Hematopoietic multipotent progenitor cell treated with erythropoietin and hydrocortisone succinate and interleukin-3 and kit ligand, for 8 days (in vitro differentiated cells): ENCODE measurements at regions not wholly inside any gene's neighbourhood (a gene's known extent, or its start where the extent isn't known, plus 50 kb on each side); places are given as distances from the start of the nearest gene placed in this dataset.
A peak's percentile ranks its signal among the peaks of the same experiment; 100 is the strongest.

ENCODE experiments used
- DNase-seq: peaks from one replicate; pipeline ENCODE4 v3.0.0-alpha.2; 2015

DNA sequence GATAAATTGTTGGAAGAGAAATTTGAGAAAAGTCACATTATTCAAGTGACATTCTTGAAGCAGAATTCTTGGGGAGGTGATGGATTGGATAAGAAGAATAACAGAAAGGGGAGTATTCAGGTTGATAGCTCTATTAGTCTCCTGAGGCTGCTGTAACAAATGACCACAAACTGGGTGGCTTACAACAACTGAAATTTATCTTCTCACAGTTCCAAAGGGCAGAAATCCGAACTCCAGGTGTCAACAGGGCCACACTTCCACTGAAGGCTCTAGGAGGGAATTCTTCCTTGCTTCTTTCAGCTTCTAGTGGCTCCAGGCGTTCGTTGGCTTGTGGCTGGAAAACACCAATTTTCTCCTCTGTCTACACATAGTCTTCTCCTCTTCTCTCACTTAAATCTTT, 99.8 kb downstream of the TES start:
- DNase-seq = no peak

DNA sequence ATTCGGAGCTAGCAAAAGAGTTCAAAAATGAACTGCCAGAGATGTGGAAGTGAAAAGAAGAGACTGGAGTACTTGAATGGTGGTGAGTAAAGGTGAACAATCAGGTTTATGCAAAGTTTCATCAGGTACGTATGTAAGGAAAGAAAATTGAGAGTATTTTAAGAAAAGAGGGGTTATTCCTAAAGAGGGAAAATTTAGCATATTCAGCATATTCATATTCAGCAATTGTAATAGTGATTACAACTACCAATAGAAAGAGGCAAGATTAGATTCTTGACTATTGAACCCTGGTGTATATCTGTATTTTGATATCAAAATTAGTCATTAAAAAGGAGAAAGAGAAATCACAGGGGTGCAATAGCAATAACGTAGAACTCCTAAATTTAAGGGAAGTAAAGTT, 100.9 kb downstream of the TES start:
- no peak for DNase-seq

- no peak for DNase-seq
These were observed 101.6 kb downstream of the TES start for GRCh38 chr7:116311816-116312471.

- no peak for DNase-seq
These were observed 105.0 kb downstream of the TES start for GRCh38 chr7:116315293-116315692.

DNA sequence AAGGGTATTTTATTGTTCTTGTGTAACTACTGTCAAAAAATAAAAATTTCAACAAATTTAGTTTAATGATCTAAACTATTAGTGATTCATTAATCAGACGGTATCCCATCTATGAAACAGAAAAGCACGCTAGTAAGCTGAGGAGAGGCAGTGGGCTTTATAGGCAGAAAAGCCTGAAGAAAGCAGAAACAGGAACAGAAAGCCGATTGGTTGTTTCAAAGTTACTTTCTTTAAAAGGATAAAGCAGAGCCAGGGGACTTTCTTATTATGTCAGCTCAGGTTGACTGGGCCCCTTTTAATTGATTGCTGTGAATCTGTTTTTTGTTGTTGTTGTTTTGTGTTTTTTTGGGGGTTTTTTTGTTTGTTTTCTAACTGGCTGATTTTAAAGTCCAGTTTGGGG, 105.5 kb downstream of the TES start:
- DNase-seq = no peak

- no peak for DNase-seq
These were observed 106.7 kb downstream of the TES start for GRCh38 chr7:116316838-116317628.

GRCh38 chr7:116317907-116318306, 107.6 kb downstream of the TES start:
- DNase-seq = no peak

DNA sequence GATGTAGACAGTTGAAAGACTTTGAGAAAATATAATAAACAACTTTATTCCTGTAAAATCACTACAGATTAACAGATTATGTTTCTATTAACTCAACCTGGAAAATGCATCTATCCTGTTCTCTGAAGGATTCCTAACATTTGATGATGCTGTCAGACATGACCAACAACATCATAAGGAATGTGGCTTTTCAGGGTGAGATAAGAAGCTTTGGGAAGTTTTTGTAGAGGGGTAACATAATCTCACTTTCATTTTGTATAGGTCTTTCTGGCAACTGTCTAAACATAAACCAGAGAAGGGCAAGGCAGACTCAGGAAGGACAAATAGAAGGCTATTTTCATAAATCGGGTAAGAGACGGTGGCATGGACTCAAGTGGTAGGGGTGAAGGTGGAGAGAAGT, 112.2 kb downstream of the TES start:
- no peak for DNase-seq

DNA sequence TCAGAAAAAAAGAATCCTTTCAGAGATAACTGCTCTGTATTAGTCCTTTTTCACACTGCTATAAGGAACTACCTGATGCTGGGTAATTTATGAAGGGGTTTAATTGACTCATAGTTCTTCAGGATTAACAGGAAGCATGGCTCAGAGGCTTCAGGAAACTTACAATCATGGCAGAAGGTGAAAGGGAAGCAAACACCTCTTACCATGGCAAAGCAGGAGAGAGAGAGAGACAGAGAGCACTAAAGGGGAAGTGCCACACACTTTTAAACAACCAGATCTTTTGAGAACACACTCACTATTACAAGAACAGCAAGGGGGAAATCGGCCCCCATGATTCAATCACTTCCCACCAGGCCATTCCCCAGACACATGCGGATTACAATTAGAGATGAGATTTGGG, 114.2 kb downstream of the TES start:
- no peak for DNase-seq

GRCh38 chr7:116325517-116325916, 115.2 kb downstream of the TES start:
- no peak for DNase-seq

- DNase-seq = no peak
These were observed 116.8 kb downstream of the TES start for GRCh38 chr7:116327135-116327534.

DNA sequence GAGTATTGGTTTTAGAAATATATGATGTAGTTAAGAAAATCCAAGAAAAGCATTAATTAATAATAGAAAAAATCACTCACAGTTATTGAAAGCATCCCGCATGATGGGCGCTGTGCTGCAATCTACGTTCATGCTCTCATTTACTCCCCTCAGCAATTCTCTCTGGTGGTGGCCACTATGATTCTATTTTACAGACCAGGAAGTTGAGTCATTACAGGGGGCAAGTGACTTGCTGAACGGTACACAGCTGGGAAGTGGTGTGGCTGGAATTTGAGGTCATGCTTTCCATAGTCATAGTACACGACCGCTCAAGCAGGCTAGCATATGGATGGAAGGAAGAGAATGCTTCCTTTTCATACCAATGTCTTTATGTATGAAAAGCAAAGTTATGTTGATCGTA, 117.4 kb downstream of the TES start:
- no peak for DNase-seq

DNA sequence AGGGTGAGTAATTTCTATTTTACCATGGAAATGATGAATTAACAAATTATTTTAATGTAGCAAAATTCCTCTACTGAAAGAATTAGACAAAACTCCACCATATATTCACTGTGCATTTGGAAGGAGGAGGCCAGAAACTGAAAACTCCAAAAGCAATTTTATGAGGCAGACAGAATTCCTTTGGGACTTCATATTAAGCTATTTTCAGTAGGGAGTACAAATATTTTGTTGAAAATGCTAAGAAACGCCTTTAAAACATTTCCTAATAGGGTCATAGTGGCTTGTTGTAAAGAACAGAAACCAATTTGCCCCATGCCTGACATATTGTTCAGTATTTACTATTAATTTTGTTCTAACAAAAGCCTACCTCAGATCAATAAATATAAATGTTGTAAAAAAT, 117.8 kb downstream of the TES start:
- DNase-seq = no peak

GRCh38 chr7:116329686-116330503, 119.6 kb downstream of the TES start:
- no peak for DNase-seq

DNA sequence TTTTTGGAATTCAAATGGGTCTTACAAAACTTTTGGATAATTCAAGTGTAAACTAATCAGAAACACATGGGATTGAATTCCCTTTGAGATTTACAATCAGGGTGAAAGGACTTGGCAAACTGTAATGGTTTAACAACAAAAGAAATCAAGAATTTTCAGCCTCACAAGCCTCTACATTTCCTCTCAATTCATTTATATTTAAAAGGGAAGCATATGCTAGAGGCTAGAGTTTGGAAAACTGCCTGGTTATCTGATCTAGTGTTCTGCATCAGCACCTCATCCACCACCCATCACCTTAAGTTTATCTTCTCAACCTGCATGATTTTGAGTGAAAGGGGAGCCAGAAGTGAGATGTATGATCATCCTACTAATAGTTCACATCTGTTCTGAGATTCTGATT, 120.7 kb downstream of the TES start:
- no peak for DNase-seq

DNA sequence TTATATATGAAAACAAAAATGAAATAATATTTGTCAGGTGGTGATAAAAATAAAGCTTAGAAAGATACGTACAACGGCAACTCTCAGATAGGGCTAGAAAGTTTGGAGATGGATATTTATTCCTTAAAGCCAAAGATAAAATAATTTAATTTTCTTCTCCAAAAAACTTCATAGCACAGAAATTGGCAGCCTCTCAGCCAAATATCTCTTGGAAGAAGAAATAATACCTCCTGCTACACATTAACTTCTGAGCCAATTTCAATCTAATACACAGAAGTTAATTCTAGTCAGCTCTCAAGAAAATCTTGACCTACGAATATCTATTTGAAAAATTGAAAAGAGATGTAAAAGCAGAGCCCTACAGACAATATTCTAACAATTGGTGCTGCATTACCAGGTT, 122.4 kb downstream of the TES start:
- no peak for DNase-seq

DNA sequence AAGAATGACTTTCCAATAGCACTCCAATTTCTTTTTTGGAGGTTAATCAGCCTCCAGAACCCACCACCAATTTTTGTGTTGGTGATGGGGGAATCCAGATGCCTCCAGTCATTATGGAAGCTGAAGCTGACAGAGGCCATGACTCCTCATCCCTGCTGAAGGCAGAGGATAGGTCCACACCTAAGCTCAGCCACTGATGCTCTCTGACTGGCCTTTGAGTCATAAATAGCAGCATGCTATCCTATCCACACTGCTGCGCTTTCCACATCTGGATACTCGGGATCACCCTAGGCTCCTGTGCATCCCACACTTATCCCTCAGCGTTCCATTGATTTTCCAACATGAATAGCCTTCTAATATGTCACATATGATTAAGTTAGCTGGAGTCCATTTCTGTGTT, 124.2 kb downstream of the TES start:
- DNase-seq = no peak

DNA sequence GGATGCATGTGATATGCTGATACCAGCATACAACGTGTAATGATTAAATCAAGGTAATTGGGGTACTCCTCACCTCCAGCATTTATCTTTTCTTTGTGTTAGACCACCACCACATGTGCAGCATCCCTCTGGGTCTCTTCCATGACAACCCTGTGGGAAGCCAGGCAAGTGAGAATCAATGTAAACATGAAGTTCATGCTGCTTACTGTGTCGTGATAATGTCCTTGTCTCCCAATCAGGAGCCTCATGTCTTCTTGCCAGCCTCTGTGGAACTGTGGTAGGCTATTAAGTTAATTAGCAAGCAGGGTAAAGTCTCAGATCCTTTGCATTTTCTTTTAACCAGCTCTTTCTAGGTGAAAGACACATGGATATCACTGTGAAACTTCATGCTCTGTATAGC, 126.7 kb downstream of the TES start:
- DNase-seq = no peak

DNA sequence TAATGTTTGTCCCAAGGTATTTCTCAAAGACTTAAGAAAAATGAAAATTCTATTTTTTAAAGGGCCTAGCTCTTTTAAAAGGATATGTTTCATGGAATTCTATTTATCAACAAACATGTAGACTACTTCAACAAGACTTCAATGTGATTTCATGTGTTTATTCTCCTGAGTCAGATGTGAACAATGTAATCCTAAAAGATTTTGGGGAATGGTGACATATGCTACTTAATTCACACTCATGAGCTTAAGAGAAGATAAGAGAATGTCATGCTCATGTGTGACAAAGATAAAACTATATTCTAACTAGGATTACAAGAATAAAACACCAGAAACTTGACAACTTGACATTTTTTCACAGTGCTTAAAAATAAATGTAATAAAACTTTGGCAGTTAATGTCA, 127.5 kb downstream of the TES start:
- DNase-seq = peak; percentile 13

GRCh38 chr7:116339564-116339963, 129.2 kb downstream of the TES start:
- DNase-seq = peak; percentile 42

GRCh38 chr7:116340201-116340847, 130.0 kb downstream of the TES start:
- no peak for DNase-seq

DNA sequence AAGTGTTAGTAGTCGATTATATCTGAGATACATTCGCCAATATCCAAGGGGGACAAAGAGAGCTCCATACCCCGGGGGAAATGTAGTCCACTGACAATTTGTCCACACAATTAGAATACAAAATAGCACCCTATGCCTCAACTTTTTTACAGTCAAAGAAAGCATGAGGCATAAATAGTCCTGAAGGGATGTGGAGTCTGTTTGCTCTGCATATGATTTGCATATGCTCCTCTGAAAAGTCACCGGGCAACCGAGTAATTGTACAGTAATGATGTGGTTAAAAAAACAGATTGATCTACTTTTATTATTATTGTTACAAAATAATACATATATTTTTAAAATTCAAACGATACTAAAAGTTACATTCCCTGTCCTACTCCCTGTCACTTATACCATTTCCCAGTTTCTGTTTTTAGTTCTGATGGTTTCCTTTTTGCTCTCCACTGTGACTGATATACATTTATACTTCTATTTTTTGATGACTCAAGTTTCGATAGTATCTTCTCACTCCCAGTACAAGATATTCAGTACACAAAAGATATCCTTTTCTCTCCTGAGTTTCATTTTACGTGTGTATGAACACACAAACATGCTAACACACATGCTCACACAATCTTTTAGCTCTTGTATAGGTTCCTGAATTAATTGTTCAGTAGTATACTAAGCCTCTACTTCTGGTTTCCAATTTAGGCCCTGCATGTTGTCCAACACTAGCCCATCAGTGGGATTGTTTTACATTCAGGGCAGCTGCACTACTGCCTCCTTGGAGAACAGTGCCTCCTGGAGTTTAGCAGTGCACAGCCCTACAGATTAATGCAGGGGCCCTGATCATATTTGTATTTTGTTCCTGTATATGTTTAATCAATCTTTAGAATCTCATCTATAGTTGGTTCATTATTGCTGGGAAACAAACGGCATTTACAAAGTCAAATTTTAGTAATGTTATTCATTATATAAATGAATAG, 130.9 kb downstream of the TES start:
- DNase-seq = peak; percentile 24
